ENCODE measurements at regions not wholly inside any gene's neighbourhood (a gene's known extent, or its start where the extent isn't known, plus 50 kb on each side); places are given as distances from the start of the nearest gene placed in this dataset.

- no peaks in the 10 kb centered on the region for H3K4me1 ChIP-seq (ENCODE audit: insufficient read depth, low read length)
- intact Hi-C loops (cut with micrococcal nuclease; ENCODE audit: unreplicated experiment) (no loop called here), in situ Hi-C loops (cut with HindIII; ENCODE audit: extremely low pct_ligation_motif_present, low pct_unique_long_range_greater_than_20kb) (no loop called here)
- H3K27ac ChIP-seq (ENCODE audit: extremely low read length, insufficient read depth, low read length), result no peak overlapping the region
- ChIA-PET POLR2A (no interaction called here), CTCF (ENCODE audit: low intra/inter-chr PET ratio, low total read pairs) (no interaction called here)
- no peaks in the 10 kb centered on the region; a peak in 1 of 5 replicates for H3K27me3 ChIP-seq (ENCODE audit: control insufficient read depth in 1 of 2, insufficient read depth in 2 of 2, low read length in 2 of 2)
- H3K4me3 ChIP-seq (replicated peaks in 1 of 3; ENCODE audit: insufficient read depth in 1 of 3, low read depth in 2 of 3, low read length in 3 of 3), result no peak overlapping the region
- no peaks in the 10 kb centered on the region for H4K20me1 ChIP-seq (ENCODE audit: insufficient read depth, low read length)
- H3K9me3 ChIP-seq (ENCODE audit: low read length), result no peaks in the 10 kb centered on the region
- no peak overlapping the region for H2AFZ ChIP-seq (ENCODE audit: low read length)
- H3K9ac ChIP-seq (ENCODE audit: insufficient read depth, low read depth, low read length), result no peak overlapping the region
- no TSS peak for BruUV-seq (replicated peaks)
- no peaks in the 10 kb centered on the region for H3K36me3 ChIP-seq (replicated peaks in 1 of 2; ENCODE audit: control insufficient read depth in 1 of 2, insufficient read depth in 2 of 2, low read length in 2 of 2)
- no peaks in the 10 kb centered on the region for H3K79me2 ChIP-seq (ENCODE audit: insufficient read depth, low read length)
- TF ChIP-seq ZNF180 (CRISPR knock-in tag; IDR thresholded peaks at IDR 0.05; ENCODE audit: borderline replicate concordance, low read depth), result no peak
- no peak for TF ChIP-seq YEATS4 (CRISPR knock-in tag; IDR thresholded peaks at IDR 0.05; ENCODE audit: borderline replicate concordance)
- TF ChIP-seq CBFB (CRISPR knock-in tag; IDR thresholded peaks at IDR 0.05), result no peak
- TF ChIP-seq ZBTB20 (CRISPR knock-in tag; IDR thresholded peaks at IDR 0.05; ENCODE audit: borderline replicate concordance, low read depth), result no peak
- no peak for TF ChIP-seq HIVEP1 (CRISPR knock-in tag; IDR thresholded peaks at IDR 0.05)
- no peak for TF ChIP-seq YY1 (IDR thresholded peaks at IDR 0.05; ENCODE audit: insufficient read depth, insufficient replicate concordance, low read depth, low read length)
- TF ChIP-seq ZBTB8A (CRISPR knock-in tag; IDR thresholded peaks at IDR 0.05; ENCODE audit: borderline replicate concordance, low read depth), result no peak
- no peak for TF ChIP-seq ZNF142 (CRISPR knock-in tag; IDR thresholded peaks at IDR 0.05)
- TF ChIP-seq ZNF354B (CRISPR knock-in tag; IDR thresholded peaks at IDR 0.05), result no peak
- no peak for TF ChIP-seq MAZ (IDR thresholded peaks at IDR 0.05; ENCODE audit: borderline replicate concordance, low read depth, low read length)
- TF ChIP-seq MAZ (CRISPR knock-in tag; IDR thresholded peaks at IDR 0.05; ENCODE audit: low read depth), result no peak
- TF ChIP-seq FIP1L1 (IDR thresholded peaks at IDR 0.05; ENCODE audit: borderline replicate concordance, insufficient read depth, low read depth, low read length), result no peak
- TF ChIP-seq ADNP (CRISPR knock-in tag; IDR thresholded peaks at IDR 0.05), result no peak
- no peak for TF ChIP-seq NFIB (CRISPR knock-in tag; IDR thresholded peaks at IDR 0.05; ENCODE audit: borderline replicate concordance)
- ATAC-seq (no peak), FAIRE-seq (no peak), DNase-seq (ENCODE audit: low spot score) (no peak)
- 8% methylated on average over 3 of the region's 3 CpGs for WGBS (ENCODE audit: low lambda C conversion rate)
- H3K4me2 ChIP-seq (ENCODE audit: low read depth, low read length), result no peak overlapping the region
These were observed 482.1 kb downstream of the RWDD3 start for GRCh38 chr1:95716097-95716496.
